Activated CD4-positive, alpha-beta T cell treated with anti-CD3 and anti-CD28 coated beads for 36 hours (primary cell): ENCODE measurements at regions not wholly inside any gene's neighbourhood (a gene's known extent, or its start where the extent isn't known, plus 50 kb on each side); places are given as distances from the start of the nearest gene placed in this dataset.
"Not testable (repeated sequence)": the region's sequence is repeated elsewhere in the genome, so short reads cannot be mapped to it uniquely, and the experiment has no call there.

Experiments
- ATAC-seq: fragments of 200-7000 bp; cut with Tn5 transposase; one replicate; pipeline ENCODE4 v1.10.0; 2021; ENCODE audit warnings: mild to moderate bottlenecking, moderate library complexity
- CTCF ChIA-PET: fragments of 350-600 bp; sonication (Branson Sonifier 250); formaldehyde crosslinking; loops from one replicate; lab custom pipeline; 2021; ENCODE audit warnings: antibody characterized with exemption; lab: Charles Lee
- POLR2A ChIA-PET: fragments of 350-600 bp; sonication (Branson Sonifier 250); formaldehyde crosslinking; loops from one replicate; lab custom pipeline; 2021; ENCODE audit warnings: antibody characterized with exemption, inconsistent platforms; lab: Charles Lee
- DNase-seq: peaks from one replicate; pipeline ENCODE4 v3.0.0-alpha.2; 2020
- H3K27ac Mint-ChIP-seq: one replicate; pipeline ENCODE4 v1.8.0; 2021; ENCODE audit warnings: mixed read lengths
- H3K27me3 Mint-ChIP-seq: one replicate; pipeline ENCODE4 v1.8.0; 2021; ENCODE audit warnings: mixed read lengths
- H3K36me3 Mint-ChIP-seq: one replicate; pipeline ENCODE4 v1.8.0; 2021; ENCODE audit warnings: low read depth, mixed read lengths
- H3K4me1 Mint-ChIP-seq: one replicate; pipeline ENCODE4 v1.8.0; 2021; ENCODE audit warnings: mixed read lengths
- H3K4me3 Mint-ChIP-seq: one replicate; pipeline ENCODE4 v1.8.0; 2021; ENCODE audit warnings: mild to moderate bottlenecking, moderate library complexity, mixed read lengths
- H3K9me3 Mint-ChIP-seq: one replicate; pipeline ENCODE4 v1.8.0; 2021; ENCODE audit warnings: low read depth, mixed read lengths
- intact Hi-C, 2 experiments: fragments of 100-400 bp; cut with DNase I in 1 of 2; cut with micrococcal nuclease in 1 of 2; formaldehyde crosslinking; loops; one replicate each; pipeline versions ENCODE4 v1.14.2 to v1.15.1; 2022 to 2024; cut with DNase I, micrococcal nuclease

DNA sequence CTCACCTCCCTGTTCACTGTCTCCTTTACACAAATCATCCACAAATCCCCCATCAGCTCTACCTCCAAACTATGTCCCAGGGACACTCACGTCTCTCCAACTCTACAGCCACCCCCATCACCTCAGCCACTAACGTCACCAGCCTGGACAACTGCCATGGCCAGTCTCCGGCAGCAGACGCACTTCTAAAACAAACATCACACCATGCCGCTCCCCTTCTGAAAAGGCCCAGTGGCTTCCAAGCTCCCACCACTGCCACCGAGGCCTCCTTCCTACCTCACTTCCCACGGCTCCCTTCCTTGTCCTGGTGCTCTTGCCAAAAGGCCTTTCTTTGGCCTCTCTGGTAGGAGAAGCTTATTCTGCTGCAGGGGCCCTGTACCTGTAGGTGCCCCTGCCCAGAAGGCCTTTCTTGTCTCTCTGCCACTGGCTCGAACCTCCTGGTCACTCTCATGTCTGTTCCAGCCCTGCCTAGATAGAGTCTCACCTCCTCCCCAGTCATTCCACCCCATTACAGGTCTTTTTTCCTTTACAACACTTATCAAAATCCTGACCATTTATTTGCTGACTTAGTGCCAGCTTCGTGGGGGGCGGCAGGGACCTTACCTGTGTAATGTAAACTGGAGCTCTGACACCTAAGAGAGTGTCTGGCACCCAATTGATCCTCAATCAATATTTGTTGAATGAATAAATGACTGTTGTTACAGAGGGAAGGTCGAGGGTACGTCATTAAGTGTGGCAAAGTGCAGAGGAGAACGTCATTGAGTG is 304.2 kb downstream of the GOLGA6L6 start:
- POLR2A ChIA-PET, H3K4me3 Mint-ChIP-seq, CTCF ChIA-PET, H3K36me3 Mint-ChIP-seq, ATAC-seq, intact Hi-C loops, DNase-seq, H3K4me1 Mint-ChIP-seq, H3K9me3 Mint-ChIP-seq, H3K27me3 Mint-ChIP-seq, H3K27ac Mint-ChIP-seq: not testable (repeated sequence)

DNA sequence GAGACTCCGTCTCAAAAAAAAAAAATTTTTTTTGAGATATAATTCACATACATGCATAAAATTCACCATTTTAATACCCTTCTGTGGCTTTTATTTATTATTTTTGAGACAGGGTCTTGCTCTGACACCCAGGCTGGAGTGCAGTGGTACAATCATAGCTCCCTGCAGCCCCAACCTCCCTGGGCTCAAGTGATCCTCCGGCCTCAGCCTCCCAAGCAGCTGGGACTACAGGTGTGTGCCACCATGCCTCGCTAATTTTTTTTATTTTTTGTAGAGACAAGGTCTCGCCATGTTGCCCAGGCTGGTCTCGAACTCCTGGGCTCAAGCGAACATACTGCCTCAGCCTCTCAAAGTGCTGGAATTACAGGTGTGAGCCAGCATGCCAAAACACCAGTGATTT is 305.9 kb downstream of the GOLGA6L6 start:
- POLR2A ChIA-PET = interaction anchor here (0.7 kb wide), 1 partner anchor 1989 kb away, joined by 5 read pairs; no protein-coding TSS in a partner anchor
- H3K36me3 Mint-ChIP-seq, DNase-seq, H3K27ac Mint-ChIP-seq, CTCF ChIA-PET, H3K27me3 Mint-ChIP-seq, ATAC-seq, H3K9me3 Mint-ChIP-seq, intact Hi-C loops, H3K4me3 Mint-ChIP-seq, H3K4me1 Mint-ChIP-seq: not testable (repeated sequence)

DNA sequence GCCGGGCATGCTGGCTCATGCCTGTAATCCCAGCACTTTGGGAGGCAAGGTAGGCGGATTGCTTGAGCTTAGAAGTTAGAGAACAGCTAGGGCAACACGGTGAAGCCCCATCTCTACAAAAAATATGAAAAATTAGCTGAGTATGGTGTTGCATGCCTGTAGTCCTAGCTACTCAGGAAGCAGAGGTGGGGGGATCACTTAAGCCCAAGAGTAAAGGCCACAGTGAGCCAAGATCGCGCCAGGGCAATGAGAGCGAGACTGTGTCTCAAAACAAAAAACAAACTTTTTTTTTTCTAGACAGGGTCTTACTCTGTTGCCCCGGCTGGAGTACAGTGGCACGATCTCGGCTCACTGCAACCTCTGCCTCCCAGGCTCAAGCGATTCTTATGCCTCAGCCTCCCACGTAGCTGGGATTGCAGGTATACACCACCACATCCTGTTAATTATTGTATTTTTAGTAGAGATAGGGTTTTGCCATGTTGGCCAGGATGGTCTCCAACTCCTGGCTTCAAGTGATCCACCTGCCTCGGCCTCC is 307.5 kb downstream of the GOLGA6L6 start:
- H3K4me3 Mint-ChIP-seq, H3K4me1 Mint-ChIP-seq, CTCF ChIA-PET, DNase-seq, H3K9me3 Mint-ChIP-seq, intact Hi-C loops, POLR2A ChIA-PET, H3K36me3 Mint-ChIP-seq, H3K27me3 Mint-ChIP-seq, ATAC-seq, H3K27ac Mint-ChIP-seq: not testable (repeated sequence)

DNA sequence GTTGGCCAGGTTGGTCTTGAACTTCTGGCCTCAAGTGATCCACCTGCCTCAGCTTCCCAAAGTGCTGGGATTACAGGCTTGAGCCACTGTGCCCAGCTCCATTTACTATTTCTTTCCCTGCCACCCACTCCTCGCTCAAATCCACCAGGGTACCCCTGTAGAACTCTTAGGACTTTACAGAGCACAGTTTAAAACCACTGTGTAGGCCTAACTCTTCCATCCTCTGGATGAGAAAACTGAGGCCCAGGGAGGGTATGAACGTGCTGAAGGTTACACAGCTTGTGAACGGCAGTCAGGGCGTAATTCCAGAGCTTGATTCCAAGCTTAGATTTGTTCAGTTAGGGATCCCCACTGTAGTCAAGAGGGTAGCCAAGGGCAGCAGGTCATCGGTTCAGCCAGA is 309.1 kb downstream of the GOLGA6L6 start:
- intact Hi-C loops = not testable (repeated sequence)

DNA sequence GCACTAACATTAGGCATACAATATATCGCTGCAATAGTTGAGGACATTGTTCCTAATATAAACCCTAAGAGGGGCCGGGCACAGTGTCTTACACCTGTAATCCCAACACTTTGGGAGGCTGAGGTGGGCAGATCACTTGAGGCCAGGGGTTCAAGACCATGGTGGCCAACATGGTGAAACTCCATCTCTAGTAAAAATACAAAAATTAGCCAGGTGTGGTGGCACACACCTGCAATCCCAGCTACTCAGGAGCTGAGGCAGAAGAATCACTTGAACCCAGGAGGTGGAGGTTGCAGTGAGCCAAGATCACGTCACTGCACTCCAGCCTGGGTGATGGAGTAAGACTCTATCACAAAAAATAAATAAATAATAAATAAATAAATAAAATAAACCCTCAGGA is 310.9 kb downstream of the GOLGA6L6 start:
- H3K4me3 Mint-ChIP-seq, POLR2A ChIA-PET, ATAC-seq, DNase-seq, intact Hi-C loops, H3K27ac Mint-ChIP-seq, H3K9me3 Mint-ChIP-seq, H3K36me3 Mint-ChIP-seq, H3K27me3 Mint-ChIP-seq, CTCF ChIA-PET, H3K4me1 Mint-ChIP-seq: not testable (repeated sequence)

More for the DNA sequence above, 309.1 kb downstream of the GOLGA6L6 start:
- H3K4me3 Mint-ChIP-seq, DNase-seq, H3K9me3 Mint-ChIP-seq, H3K4me1 Mint-ChIP-seq, H3K27ac Mint-ChIP-seq, CTCF ChIA-PET, ATAC-seq, H3K36me3 Mint-ChIP-seq, POLR2A ChIA-PET, H3K27me3 Mint-ChIP-seq: not testable (repeated sequence)

DNA sequence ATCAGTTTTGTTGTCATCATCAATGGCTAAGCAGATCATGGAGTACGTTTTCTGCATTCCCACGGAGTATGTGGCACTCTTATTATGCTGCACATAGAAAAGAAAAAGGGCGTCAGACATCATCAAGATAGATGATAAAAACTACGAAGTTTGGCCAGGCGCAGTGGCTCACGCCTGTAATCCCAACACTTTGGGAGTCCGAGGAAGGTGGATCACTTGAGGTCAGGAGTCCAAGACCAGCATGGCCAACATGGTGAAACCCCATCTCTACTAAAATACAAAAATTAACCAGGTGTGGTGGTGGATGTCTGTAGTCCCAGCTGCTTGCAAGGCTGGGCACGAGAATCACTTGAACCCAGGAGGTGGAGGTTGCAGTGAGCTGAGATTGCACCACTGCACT is 312.8 kb downstream of the GOLGA6L6 start:
- H3K4me3 Mint-ChIP-seq, H3K9me3 Mint-ChIP-seq, DNase-seq, ATAC-seq, H3K27me3 Mint-ChIP-seq, H3K27ac Mint-ChIP-seq, H3K36me3 Mint-ChIP-seq, POLR2A ChIA-PET, CTCF ChIA-PET, H3K4me1 Mint-ChIP-seq: not testable (repeated sequence)
- intact Hi-C loops = loop anchor here in 1 of 2 experiments (10.0 kb wide), 2 partner anchors 46 to 166 kb away; no protein-coding TSS in a partner anchor

DNA sequence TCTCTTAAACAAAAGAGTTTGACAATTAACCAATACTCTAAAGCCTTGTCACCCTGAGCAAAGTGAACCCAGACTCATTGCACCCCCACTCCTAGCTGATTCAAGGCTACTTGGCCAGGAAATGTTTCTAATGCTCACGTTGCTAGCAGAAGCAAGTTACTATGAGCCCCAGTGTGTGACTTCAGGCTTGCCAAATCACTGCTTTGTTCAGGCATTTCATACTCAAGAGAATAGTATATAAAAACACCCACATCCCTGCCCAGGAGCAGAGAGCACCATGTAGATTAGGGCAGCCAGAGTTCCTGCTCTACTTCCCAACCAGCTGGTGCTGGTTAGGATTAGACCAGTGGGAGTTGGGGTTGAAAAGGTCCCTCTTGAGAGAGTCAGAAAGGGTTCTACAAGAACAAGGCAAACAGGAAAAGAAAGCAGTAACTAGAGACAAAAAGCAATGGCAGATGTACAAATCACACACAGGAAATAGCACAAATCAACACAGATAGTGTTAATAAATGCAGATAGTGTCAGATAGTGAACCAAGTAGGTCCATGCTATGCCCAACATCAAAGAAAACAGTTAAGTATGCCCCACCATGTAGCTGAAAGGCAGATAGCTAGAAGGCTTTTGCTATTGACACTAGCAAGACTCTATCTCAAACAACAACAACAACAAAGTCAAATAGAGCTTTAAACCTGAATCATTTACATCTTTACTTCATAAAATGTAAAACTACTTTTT is 314.3 kb downstream of the GOLGA6L6 start:
- H3K27ac Mint-ChIP-seq, H3K27me3 Mint-ChIP-seq, H3K9me3 Mint-ChIP-seq, H3K36me3 Mint-ChIP-seq, CTCF ChIA-PET, DNase-seq, ATAC-seq, H3K4me3 Mint-ChIP-seq, H3K4me1 Mint-ChIP-seq, POLR2A ChIA-PET: not testable (repeated sequence)
- intact Hi-C loops = loop anchor here in 1 of 2 experiments (10.0 kb wide), 2 partner anchors 48 to 168 kb away; no protein-coding TSS in a partner anchor

DNA sequence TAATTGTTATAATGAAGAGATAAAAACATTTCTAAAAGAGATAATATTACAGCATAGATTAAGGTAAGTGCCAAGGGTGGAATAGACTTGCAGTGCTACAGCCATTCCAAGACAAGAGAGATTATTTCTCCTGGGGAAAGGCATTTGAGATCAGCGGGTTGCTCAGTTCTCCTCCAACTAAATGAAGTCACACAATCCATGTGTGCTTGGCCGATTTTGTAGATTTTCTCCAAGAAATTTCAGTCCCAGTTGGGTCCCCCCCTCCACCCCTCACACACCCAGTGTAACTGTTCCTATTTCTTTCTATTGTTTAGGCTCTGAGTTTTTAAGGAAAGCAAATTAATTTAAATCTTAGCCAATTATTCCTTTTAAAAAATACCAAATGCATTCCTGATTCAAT is 315.1 kb downstream of the GOLGA6L6 start:
- H3K4me3 Mint-ChIP-seq, CTCF ChIA-PET, H3K27ac Mint-ChIP-seq, DNase-seq, H3K27me3 Mint-ChIP-seq, H3K9me3 Mint-ChIP-seq, ATAC-seq, H3K4me1 Mint-ChIP-seq, POLR2A ChIA-PET, H3K36me3 Mint-ChIP-seq: not testable (repeated sequence)
- intact Hi-C loops = loop anchor here in 1 of 2 experiments (10.0 kb wide), 2 partner anchors 48 to 168 kb away; no protein-coding TSS in a partner anchor

DNA sequence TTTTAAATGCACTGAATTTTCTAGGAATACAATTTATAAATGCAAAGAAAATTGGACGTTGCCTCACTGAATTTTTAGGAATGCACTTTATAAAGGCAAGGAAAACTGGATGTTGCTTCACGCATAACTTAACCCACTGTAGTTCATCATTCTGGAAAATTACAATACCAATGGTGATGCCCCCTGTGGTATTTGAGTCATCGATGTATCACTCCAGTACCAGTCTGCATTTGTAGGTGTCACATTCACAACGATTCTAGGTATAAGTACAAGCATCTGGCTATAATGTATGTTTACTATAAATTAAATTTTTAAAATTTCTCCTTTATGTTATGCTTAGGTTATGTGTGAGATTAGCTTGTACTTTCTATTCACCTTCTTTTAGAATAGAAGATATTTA is 320.5 kb downstream of the GOLGA6L6 start:
- H3K4me3 Mint-ChIP-seq, DNase-seq, POLR2A ChIA-PET, H3K27me3 Mint-ChIP-seq, H3K27ac Mint-ChIP-seq, H3K4me1 Mint-ChIP-seq, CTCF ChIA-PET, H3K9me3 Mint-ChIP-seq, H3K36me3 Mint-ChIP-seq: not testable (repeated sequence)
- intact Hi-C loops = loop anchor here in 1 of 2 experiments (10.0 kb wide), 2 partner anchors 54 to 174 kb away; no protein-coding TSS in a partner anchor
- peak; percentile 51 for ATAC-seq

DNA sequence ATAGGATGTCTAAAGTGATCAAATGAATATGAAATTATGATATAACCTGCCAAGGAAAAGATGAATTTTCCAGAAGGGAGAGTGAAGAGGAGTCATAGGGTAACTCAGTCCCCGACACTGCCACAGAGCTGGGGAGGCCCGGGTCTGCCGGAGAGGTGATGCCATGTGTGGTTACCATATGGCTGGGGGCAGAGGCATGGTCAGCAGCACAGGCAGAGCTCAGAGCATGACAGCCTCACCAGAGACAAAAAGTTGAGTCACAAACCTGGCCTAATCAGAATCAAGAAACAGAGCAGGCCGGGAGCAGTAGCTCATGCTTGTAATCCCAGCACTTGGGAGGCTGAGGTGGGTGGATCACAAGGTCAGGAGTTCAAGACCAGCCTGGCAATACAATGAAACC is 322.4 kb downstream of the GOLGA6L6 start:
- H3K4me3 Mint-ChIP-seq, H3K27me3 Mint-ChIP-seq, intact Hi-C loops, H3K36me3 Mint-ChIP-seq, DNase-seq, ATAC-seq, H3K4me1 Mint-ChIP-seq, H3K9me3 Mint-ChIP-seq, H3K27ac Mint-ChIP-seq, POLR2A ChIA-PET, CTCF ChIA-PET: not testable (repeated sequence)

DNA sequence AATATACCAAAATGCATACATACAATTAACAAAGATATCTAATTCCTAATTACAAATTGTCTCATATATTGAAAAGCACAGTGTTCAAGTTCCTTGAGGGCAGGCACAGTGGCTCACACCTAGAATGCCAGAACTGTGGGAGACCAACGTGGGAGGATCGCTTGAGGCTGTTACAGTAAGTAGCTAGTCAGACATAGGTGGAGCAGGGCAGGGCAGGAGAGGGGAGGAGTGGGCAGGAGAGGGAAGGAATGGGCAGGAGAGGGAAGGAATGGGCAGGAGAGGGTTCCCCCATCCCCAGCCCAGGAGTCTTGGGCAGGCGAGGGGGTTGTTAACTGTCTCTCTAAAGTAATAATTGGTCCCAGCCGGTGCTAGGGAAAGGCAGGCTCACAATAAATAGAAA is 325.9 kb downstream of the GOLGA6L6 start:
- H3K4me3 Mint-ChIP-seq, H3K27ac Mint-ChIP-seq, H3K9me3 Mint-ChIP-seq, DNase-seq, H3K4me1 Mint-ChIP-seq, POLR2A ChIA-PET, H3K27me3 Mint-ChIP-seq, CTCF ChIA-PET, H3K36me3 Mint-ChIP-seq, ATAC-seq, intact Hi-C loops: not testable (repeated sequence)
